Ishikawa (cell line): ENCODE measurements at regions not wholly inside any gene's neighbourhood (a gene's known extent, or its start where the extent isn't known, plus 50 kb on each side); places are given as distances from the start of the nearest gene placed in this dataset.

Experiments used
- EP300 ChIP-seq: IDR thresholded peaks from 2 replicates; pipeline ENCODE4 v1.6.1; 2012; ENCODE audit warnings: borderline replicate concordance
- MAX ChIP-seq: IDR thresholded peaks from 2 replicates; pipeline ENCODE4 v1.6.1; 2012
- RAD21 ChIP-seq: IDR thresholded peaks from 2 replicates; pipeline ENCODE4 v1.6.1; 2012; ENCODE audit warnings: low read depth
- YY1 ChIP-seq: IDR thresholded peaks from 2 replicates; pipeline ENCODE4 v1.6.1; 2012; ENCODE audit warnings: low read depth

GRCh38 chr12:46461459-46461858, 88.9 kb upstream of the SLC38A2 start:
- TF ChIP-seq EP300 (no peak), YY1 (no peak), MAX (no peak), RAD21 (no peak)
